ENCODE measurements at regions not wholly inside any gene's neighbourhood (a gene's known extent, or its start where the extent isn't known, plus 50 kb on each side); places are given as distances from the start of the nearest gene placed in this dataset.

DNA sequence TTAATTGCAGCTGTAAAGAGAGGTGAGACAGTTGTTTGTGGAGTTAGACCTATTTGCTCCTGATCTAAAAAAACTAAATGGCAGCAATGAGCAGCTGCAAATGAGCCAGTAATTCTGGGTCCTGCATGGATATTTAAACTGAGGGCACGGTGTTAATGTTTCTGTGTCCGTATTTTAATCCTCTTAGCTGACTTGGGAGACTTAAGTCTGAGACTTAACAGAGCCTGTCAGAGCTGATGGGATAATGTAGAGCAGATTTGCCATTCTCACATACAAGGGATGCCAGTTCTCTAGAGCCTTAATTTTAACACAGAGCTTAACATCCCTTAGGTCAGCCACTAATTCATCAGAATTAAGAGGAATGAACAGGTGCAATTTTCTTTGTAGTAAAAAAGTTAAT, 178.6 kb upstream of the PDE3A start:
- DNase-seq (ENCODE audit: low read depth in 2 of 2) = no peak

DNA sequence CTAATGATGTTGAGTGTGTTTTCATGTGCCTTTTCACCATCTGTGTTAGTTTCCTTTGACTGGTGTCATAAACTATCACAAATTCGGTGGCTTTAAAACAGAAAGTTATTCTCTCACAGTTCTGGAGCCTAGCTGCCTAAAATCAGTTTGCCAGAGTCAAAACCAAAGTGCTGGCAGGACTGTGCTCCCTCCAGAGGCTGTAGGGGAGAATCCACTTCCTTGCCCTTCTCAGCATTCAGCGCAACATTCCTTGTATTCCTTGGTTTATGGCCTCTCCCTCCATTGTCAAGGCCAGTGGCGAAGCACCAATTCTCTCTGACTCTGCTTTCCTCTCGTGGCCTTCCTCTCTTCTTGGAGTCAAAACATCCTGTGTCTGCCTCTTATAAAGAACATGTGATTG, 174.2 kb upstream of the PDE3A start:
- DNase-seq (ENCODE audit: low read depth in 2 of 2) = no peak

DNA sequence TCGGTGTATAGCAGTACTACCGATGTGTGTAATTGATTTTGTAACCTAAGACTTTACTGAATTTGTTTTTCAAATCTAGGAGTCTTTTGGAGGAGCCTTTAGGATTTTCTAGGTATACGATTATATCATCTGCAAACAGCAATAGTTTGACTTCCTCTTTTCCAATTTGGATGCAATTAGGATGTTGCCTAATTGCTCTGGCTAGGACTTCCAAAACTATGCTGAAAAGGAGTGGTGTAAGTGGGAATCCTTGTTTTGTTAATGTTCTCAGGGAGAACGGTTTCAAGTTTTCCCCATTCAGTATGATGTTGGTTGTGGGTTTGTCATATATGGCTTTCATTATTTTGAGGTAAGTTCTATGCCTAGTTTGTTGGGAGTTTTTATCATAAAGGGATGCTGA, 171.6 kb upstream of the PDE3A start:
- no peak for DNase-seq (ENCODE audit: low read depth in 2 of 2)

DNA sequence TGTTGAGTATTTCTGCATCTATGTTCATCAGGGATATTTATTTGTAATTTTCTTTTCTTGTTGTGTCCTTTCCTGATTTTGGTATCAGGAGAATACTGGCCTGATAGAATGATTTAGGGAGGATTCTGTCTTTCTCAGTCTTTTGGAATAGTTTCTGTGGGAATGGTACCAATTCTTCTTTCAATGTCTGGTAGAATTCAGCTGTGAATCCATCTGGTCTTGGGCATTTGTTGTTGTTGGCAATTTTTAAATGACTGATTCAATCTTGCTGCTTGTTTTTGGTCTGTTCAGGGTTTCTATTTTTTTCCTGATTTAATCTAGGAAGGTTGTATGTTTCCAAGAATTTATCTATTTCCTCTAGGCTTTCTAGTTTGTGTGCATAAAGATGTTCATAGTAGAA, 170.9 kb upstream of the PDE3A start:
- no peak for DNase-seq (ENCODE audit: low read depth in 2 of 2)

DNA sequence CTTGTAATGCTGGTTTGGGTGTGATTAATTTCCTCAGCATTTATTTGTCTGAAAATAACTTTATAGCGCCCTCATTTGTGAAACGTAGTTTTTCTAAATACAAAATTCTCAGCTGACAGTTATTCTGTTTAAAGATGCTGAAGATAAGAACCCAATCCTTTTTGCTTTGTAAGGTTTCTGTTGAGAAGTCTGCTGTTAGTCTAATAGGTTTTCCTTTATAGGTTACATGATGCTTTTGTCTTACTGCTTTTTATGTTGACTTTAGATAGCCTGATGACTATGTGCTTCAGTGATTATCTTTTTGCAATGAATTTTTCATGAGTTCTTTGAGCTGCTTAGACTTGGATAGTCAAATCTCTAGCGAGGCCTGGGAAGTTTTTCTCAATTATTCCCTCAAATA, 168.6 kb upstream of the PDE3A start:
- no peak for DNase-seq (ENCODE audit: low read depth in 2 of 2)

DNA sequence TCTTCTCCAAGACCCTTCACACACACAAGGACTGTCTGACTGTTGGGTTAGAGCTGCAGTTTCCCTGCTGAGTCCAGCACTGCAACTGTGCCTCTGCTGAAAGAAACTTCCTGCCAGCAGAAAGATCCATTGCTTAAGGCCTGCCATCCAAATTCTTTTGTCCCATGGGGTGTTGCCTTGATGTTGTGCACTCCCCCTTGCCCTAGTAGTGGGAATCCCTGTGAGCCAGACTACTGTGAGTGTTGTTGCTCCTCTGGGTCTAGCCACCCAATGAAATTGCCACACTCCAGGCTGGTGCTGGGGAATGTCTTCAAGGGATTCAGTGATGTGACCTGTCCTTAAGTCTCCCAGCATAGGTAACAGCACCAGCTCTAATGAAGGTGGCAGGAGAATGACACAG, 166.6 kb upstream of the PDE3A start:
- no peak for DNase-seq (ENCODE audit: low read depth in 2 of 2)

DNA sequence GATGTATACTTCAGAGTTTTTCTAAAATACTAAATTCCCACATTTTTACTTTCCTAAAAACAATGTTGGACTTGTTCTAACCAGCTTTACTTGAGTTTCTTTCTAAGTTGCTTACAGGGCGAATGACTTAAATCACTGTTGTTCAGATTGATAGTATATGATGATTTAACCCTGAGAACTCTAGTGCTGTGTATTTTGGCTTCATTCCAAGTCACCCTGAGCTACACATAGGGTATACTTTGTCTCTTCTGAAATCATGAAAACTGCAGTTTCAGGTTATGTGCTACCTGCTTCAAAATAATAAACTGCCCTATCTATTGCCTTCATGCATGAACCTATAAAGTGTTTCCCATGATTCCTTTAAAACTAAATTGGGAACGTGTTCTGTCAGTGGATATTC, 162.5 kb upstream of the PDE3A start:
- DNase-seq (ENCODE audit: low read depth in 2 of 2) = no peak

DNA sequence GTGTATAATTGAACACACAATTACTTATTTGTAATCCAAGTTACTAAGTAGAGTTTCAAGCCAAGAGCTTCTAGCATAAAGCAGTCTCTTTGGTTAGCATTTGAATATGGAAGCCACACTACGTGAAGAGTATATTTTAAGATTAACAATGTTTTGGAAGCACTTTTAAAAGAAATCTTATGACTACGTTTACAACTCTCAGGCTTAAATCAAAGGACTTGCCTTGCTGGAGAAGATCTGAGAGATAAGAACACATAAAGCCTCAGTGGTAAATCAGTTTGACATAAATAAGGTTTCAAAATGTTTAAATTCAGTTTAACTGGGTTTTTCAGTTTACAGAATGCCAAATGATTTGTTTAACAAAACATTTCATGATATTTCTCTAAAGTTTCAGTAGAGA, 161.9 kb upstream of the PDE3A start:
- DNase-seq (ENCODE audit: low read depth in 2 of 2) = no peak

DNA sequence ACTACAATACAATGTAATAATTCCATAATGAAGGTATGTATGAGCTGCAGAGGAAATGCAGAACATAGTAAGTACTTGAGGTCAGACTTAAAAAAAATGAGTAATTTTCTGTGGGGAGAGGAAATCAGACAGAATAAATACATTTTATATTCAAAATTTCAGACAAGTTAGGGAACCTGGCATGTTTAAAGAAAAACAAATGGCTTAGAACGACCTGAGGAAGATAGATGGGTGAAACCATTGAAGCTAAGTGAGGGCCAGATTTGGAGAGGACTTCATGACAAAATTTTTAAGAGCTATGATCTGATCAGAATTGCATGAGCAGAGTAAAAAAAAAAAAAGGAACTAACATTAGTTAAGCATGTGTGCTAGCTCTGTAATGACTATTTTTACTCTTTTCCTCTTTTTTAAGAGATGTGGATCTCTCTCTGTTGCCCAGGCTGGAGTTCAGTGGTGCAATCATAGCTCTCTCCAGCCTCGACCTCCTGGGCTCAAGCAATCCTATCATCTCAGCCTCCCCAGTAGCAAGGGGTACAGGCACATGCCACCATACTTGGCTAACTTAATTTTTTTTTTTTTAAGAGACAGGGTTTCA, 157.6 kb upstream of the PDE3A start:
- no peak for DNase-seq (ENCODE audit: low read depth in 2 of 2)

DNA sequence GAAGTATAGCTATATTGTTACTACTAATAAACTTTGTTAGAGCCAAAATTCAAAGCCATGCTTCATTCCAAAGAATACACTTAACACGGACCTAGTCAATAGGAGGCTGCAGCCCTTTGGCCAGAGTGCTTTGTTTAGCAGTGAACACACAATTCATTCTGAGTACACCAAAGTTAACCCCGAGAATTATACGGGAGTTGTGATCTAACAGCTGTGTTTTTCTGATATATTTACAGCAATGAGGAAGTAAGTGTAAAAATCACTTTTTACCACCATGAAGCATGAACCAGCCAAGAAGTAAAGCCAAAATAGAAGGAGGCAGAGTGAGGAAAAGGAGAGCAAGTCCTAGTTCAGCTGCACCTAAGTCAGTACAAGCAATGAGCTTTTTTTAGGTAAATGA, 156.8 kb upstream of the PDE3A start:
- no peak for DNase-seq (ENCODE audit: low read depth in 2 of 2)

DNA sequence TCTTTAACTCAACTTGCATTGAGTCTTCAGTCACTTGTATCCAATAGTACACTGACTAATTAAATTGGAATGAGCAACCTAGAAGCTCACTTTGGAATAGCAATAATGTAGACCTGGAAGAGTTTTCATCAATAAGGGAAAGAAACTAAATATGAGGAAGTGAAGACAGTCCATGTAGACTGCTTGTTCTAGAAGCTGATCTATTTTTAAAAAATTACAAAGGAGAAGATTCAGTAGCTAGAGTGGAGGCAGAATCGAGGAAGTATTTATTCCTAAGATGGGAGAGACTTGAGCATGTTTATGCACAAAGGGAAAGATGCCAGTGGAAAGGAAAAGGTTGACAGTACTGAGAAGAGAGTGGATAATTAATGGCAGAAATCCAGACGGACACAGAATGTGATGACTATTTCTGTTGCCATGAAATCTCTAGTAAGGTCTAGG, 156.3 kb upstream of the PDE3A start:
- DNase-seq (ENCODE audit: low read depth in 2 of 2) = no peak

DNA sequence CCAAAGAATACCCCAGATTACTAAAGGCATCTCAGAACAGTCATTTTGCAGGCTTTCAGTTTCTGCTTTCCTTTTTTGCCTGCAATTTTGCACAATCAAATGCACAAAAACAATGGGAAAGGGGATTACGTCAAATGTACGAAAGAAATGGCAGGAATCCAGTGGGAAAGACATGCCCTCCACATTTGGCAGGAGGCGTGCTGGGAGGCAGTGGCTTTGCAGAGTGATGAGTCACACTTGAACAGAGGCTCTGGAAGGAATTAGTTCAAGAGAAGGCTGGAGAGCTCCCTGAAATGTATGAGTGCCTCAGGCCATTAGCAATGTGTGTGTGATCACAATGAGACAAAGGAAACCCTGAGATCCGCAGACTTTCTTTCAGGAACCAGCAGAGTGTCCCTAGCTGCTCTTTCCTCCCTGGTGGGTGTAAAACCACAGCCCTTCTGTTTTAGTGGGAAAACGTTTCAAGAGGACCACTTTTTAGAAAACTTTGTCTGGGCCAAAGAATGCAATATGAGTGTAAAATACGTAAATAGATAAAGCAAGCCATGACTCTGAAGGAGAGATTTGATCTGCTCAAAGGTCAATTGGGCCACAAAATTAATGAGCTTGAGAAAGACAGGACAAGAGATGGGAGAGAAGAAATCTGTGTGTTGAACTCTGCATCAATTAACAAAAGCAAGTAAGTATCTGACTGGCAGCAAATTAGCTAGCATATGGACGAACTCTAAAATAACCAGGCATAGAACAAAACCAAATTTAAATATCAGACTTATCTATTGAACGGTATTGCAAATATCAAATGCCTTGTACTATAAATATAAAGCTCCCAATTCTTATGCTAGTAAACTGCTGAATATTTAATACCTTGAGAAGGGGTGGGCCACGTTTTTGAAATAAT, 155.4 kb upstream of the PDE3A start:
- no peak for DNase-seq (ENCODE audit: low read depth in 2 of 2)

DNA sequence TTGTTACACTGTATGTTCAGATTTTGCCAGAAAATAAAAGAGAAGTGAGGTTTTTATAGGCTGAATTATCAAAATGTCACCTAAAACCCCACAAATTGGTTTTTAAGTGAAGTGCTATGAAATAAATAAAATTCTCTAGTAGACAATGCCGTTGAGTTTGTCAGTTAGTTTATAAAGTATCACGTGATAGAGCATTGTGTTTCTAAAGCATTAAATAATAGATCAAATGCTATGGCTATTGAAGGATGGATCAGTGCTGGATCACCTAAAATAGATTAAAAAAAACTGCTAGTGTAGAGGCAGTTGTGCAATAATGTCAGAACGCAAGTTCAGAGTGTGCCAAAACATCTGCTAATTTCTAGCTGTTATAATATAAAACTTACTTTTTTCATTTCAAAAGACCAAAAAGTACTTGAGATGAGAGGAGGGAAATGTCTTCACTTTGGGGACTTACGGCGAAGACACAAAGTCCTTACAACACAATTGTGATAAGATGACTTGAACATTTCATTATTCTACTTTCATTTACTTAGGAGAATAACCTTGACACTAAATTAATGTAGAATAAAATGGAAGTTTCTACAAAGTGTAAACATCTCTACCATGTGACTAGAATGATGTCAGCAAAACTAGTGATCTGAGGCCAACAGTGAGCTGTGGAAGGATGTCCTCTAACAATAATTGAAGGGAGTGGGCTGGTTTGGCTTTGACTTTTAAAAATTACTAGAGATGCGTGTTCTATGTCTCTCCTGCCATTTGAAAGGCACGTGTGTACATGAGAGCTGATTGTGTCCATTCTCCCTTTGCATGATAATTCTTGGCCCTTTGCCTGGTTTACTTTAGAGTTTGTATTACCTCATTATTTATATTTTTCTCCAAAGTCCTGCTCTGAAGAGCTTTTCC, 154.4 kb upstream of the PDE3A start:
- no peak for DNase-seq (ENCODE audit: low read depth in 2 of 2)

DNA sequence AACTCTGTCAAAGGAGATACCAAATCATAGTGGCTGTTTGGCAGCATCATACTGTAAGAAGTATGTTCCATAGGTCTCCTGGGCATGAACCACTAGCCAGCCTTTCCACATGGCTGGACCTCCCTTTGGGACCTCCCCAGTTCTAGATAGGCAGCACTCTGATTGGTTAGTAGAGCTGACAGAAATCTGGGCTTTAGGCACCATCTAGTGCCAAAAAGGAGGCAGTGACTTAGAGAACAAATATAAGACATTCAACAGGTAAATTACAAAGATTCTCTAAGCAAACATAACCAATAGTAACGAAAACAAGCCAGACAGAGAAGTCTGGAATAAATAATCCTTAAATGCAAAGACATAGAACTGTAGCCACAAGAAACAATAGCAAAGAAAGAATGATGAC, 148.0 kb upstream of the PDE3A start:
- DNase-seq (ENCODE audit: low read depth in 2 of 2) = no peak

DNA sequence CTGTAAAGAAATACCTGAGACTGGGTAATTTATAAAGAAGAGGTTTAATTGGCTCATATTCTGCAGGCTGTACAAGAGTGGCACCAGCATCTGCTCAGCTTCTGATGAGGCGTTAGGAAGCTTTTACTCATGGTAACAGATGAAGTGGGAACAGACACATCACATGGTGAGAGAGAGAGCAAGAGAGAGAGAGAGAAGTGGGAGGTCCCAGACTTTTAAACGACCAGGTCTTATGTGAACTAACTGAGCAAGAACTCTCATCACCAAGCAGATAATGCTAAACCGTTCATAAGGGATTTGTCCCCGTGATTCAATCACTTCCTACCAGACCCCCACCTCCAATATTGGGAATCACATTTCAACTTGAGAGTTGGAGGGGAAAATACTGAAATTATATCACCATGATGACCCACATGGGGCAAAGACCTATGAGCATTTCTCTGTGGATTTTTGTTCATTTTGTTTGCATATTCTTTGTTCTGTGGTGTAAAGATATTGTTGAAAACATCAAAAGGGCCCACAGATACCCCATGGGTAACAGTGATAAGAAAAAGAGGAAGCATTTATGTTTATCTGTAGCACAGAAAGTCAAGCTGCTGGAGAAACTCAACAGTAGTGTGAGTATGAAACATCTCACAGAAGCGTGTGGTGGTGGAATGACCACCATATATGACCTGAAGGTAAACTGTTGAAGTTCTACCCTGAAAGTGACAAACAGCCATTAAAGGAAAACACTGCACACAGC, 135.2 kb upstream of the PDE3A start:
- DNase-seq (ENCODE audit: low read depth in 2 of 2) = no peak

DNA sequence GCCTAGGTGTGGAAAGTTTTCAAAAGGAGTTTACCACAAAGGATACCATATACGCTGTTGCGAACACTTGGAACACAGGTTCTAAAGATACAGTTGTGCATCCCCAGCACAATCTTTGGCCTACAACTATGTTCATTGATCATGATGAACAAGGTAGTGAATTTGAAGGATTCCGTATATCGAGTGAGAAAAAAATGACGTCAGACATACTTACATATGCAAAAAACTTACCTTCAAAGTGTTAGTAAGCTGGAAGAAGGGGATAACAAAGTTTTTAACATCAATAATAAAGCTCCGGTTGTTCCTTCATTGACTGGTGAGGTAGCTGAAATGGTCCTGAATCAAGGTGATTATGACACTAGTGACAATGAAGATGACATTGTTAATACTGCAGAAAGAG, 133.9 kb upstream of the PDE3A start:
- DNase-seq (ENCODE audit: low read depth in 2 of 2) = no peak

DNA sequence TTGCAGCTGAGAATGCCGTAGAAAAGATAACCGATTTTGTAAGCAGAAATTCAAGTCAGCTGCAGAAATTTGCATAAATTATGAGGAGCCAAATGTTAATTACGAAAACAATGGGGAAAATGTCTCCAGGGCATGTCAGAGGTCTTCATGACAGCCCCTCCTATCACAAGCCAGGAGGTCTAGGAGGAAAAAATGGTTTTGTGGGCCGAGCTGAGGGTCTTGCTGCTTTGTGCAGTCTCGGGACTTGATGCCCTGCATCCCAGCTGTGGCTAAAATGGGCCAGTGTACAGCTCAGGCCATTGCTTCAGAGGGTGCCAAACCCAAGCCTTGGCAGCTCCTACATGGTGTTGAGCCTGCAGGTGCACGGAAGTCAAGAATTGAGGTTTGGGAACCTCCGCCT, 131.2 kb upstream of the PDE3A start:
- no peak for DNase-seq (ENCODE audit: low read depth in 2 of 2)

DNA sequence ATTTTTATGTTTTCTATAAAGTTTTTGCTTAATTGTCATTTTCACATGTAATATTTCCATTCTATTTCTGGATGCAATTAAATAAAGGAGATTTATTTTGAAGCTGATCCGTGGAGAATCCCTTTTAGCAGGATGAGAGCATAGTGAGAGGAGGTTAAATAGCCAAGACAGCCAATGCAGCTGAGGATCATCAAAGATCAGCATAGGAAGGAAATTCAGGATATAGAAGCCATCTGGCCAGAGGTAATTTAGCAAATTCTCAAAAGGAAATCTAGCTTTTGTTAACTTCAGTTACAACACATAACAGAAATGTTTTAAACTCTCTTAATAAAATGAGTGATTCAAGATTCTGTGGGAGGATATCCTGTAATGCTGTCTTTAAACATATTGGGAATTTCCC, 122.8 kb upstream of the PDE3A start:
- no peak for DNase-seq (ENCODE audit: low read depth in 2 of 2)

DNA sequence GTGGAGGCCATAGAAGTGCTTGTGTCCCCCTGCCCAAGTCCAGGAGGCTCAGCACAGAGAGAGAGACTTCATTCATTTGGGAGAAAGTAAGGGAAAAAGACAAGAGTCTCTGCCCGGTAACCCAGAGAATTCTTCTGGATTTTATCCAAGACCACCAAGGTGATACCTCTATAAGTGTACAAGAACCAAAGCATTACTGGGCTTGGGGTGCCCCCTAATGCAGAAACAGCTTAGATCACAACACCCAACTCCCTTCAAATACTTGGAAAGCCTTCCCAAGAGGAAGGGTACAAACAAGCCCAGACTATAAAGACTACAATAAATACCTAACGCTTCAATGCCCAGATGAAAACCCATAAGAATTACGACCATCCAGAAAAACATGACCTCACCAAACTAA, 119.7 kb upstream of the PDE3A start:
- DNase-seq (ENCODE audit: low read depth in 2 of 2) = no peak

DNA sequence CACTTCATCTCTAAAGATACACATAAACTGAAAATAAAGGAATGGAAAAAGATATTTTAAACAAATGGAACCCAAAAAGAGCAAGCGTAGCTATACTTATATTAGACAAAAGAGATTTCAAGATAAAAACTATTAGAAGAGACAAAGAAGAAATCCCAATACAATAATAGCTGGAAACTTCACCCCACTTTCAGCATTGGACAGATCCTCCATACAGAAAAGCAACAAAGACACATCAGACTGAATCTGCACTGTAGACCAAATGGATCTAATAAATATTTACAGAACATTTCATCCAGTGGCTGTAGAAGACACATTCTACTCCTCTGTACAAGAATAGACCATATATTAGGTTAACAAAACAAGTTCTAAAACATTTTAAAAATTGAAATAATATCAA, 117.6 kb upstream of the PDE3A start:
- DNase-seq (ENCODE audit: low read depth in 2 of 2) = no peak

DNA sequence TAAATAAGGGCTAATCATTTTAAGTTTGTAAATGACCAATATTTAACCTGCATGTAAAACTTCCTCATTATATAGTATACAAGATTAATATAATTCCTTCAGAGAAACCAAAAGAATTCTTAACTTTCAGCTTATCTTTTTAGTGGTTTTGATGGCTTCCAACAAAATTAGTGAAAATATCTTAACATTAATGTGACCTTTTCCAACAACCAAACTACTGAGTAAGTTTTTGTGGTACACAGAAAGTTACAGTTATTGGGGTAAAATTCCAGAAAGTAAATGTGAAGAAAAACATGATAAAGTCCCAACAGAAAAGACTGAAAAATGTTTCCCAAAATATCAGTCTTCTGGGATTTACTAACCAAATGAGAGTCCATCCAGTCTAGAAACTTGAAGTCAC, 111.0 kb upstream of the PDE3A start:
- no peak for DNase-seq (ENCODE audit: low read depth in 2 of 2)

DNA sequence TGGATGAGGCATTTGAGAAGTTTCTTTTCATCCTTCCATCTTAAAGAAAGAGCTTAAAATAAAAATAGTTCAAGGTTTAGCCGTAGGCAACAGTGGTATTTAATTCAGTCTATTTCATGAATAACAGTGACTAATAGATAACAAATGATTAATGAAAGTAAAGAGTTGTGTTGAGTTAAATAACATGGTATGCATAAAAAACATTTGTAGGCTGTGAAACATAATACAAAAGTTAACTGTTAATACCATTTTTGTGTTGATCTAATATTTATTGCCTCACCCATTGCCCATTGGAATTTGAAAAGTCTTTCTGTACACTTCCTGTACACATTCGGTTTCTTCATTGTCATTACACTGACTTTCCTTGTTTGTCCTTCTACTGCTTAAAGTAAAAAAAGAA, 108.6 kb upstream of the PDE3A start:
- DNase-seq (ENCODE audit: low read depth in 2 of 2) = no peak
